GM12891 (cell line): ENCODE measurements at regions not wholly inside any gene's neighbourhood (a gene's known extent, or its start where the extent isn't known, plus 50 kb on each side); places are given as distances from the start of the nearest gene placed in this dataset.
"Not testable (repeated sequence)": the region's sequence is repeated elsewhere in the genome, so short reads cannot be mapped to it uniquely, and the experiment has no call there.

Experiments
- DNase-seq: peaks from one replicate; pipeline ENCODE4 v3.0.0; 2011; ENCODE audit warnings: low spot score; ENCODE audit not compliant: insufficient read length
- FAIRE-seq: peaks from 2 replicates; lab custom pipeline; 2011; peaks lifted over from hg19 to GRCh38; lab: Jason Lieb, UNC
- PAX5 ChIP-seq: IDR thresholded peaks from 2 replicates; pipeline ENCODE4 v1.6.1; 2011; ENCODE audit warnings: low read length, moderate library complexity, mild to moderate bottlenecking; ENCODE audit not compliant: insufficient read depth, severe bottlenecking
- POLR2A ChIP-seq: IDR thresholded peaks from 2 replicates; pipeline ENCODE4 v1.6.1; 2011; ENCODE audit warnings: low read depth, low read length, control low read depth
- POLR2AphosphoS5 ChIP-seq: IDR thresholded peaks from 2 replicates; pipeline ENCODE4 v1.6.1; 2011; ENCODE audit warnings: low read depth, low read length, control low read depth
- POU2F2 ChIP-seq: IDR thresholded peaks from 2 replicates; pipeline ENCODE4 v1.6.1; 2011; ENCODE audit warnings: low read depth, mild to moderate bottlenecking, control low read depth, low read length, moderate library complexity
- SPI1 ChIP-seq: IDR thresholded peaks from 2 replicates; pipeline ENCODE4 v1.6.1; 2011; ENCODE audit warnings: low read depth, low read length, control low read depth
- TAF1 ChIP-seq: IDR thresholded peaks from 2 replicates; pipeline ENCODE4 v1.6.1; 2011; ENCODE audit warnings: low read depth, low read length, control low read depth

DNA sequence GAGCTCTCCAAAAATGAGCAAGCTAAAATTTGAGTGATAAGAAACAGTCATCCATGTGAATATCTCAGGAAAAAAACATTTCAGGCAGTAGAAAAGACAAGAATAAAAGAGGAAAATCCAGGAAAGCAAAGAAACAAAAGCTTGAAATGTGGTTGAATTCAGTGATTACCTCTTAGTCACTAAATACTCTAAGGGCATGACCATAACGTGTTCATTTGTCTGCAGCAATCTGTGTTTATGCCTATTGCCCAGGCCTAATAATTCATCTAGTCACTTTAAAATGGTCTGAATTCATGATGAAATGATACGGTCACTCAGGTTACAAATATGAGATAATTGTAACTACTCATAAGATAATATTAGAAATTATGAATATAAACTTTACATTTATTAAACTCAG is 837.9 kb downstream of the STPG2 start:
- TF ChIP-seq POU2F2, result no peak
- no peak for TF ChIP-seq POLR2A
- no peak for TF ChIP-seq POLR2AphosphoS5
- TF ChIP-seq TAF1, result no peak
- TF ChIP-seq SPI1, result no peak
- no peak for TF ChIP-seq PAX5
- no peak for FAIRE-seq
- no peak for DNase-seq

DNA sequence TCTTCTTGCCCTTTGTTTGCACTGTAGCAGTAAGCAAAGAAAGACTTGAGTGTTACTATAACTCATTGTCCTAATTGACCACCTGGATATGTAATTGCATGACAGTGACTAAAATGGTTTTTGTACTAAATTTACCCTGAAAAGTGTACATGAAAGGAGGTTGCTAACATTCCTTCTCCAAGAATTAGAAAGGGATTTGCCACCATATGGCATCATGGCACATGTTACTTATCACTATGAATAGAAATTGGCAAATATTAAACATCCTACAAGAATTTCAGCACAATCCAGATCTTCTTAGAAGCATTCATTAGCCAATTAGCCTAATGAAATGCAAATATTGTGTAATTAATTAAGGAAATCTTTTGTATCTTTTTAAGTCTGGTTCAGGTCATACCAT is 834.2 kb downstream of the STPG2 start:
- no peak for FAIRE-seq
- TF ChIP-seq POLR2AphosphoS5 (no peak), SPI1 (no peak), PAX5 (no peak), POU2F2 (no peak), TAF1 (no peak), POLR2A (no peak)
- no peak for DNase-seq

DNA sequence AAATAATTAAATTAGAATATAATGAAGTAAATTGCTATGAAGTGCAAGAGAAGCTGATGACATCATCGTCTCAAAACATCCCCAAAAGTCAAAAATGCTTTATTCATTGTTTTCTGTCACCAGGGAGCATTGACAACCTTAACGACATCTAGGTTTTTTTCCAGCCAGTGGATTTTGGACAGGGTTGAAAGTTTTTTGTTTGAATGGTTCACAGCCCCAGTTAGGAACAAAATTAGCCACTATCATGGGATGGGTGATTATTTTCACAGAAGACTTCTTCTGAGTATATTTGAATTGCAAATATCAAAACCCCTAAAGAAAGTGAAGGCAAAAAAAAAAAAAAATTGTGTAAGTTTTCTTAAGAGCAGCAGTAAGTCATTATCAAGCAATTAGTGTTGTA is 826.1 kb downstream of the STPG2 start:
- DNase-seq, result no peak
- no peak for TF ChIP-seq POLR2A
- no peak for TF ChIP-seq SPI1
- no peak for TF ChIP-seq TAF1
- no peak for TF ChIP-seq POLR2AphosphoS5
- TF ChIP-seq PAX5, result no peak
- no peak for FAIRE-seq

DNA sequence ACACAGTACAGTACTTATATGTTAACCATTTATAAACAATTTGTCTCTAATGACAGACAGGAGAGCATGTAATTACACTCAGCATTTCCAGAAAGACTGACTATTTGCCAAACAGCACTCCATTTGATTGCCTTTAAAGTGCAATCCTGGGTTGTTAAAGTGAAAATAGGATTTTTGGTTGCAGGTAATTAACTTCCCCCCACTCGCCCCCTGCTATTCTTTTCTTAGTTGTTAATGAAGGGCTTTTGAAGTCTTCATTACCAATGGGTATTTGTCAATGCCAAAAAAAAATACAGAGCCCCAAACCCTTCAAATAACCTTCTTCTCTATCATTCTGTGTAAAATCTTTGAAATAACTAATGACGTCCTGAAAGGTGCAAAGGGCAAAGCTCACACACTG is 825.6 kb downstream of the STPG2 start:
- TF ChIP-seq POLR2A (no peak), SPI1 (no peak), POLR2AphosphoS5 (no peak), TAF1 (no peak), POU2F2 (no peak), PAX5 (no peak)
- DNase-seq (no peak), FAIRE-seq (no peak)

DNA sequence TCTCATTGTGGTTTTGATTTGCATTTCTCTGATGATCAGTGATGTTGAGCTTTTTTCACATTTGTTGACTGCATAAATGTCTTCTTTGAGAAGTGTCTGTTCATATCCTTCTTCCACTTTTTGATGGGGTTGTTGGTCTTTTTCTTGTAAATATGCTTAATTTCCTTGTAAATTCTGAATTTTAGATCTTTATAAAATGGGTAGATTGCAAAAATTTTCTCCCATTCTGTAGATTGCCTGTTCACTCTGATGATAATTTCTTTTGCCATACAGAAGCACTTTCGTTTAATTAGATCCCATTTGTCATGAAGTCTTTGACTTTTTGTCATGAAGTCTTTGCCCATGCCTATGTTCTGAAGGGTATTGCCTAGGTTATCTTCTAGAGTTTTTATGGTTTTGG is 817.5 kb downstream of the STPG2 start:
- DNase-seq, FAIRE-seq: not testable (repeated sequence)

DNA sequence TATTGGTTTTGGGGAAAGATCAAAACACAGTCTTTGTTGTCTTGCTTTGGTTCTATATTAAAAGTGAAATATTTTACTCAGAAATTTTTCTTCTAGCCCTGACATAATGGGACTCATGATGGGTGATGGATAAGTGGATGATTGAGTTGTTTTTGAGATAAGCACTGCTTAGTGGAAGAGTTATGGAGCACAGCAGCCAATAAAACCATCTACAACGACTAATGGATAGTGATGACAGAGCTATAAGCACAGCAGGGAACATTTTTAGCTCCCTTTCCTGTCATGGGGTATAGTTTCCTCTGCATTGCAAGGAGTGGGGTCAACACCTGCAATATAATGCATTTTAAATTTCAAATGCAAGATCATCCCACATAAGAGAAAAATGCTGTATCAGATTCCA is 812.4 kb downstream of the STPG2 start:
- FAIRE-seq, result no peak
- DNase-seq, result no peak
- TF ChIP-seq SPI1 (no peak), POLR2A (no peak), PAX5 (no peak), POU2F2 (no peak), TAF1 (no peak), POLR2AphosphoS5 (no peak)

DNA sequence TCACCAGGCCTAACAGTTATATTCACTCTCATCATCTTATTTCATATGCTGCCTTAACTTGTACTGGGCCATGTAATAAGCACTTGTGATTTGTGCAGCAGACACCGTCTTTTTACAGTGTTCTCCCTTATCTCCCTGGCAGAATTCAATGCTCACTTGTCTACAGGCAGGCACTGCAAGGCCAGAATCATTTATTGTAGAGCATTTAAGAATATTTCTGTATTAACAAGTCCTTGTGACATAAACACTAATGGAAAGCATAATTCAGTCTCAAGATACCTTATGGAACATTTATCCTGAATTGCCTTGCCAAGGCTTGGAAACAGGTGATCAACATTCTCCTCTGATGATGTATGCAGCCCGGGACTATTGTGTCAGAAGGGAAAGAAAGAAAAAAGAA is 808.9 kb downstream of the STPG2 start:
- no peak for FAIRE-seq
- DNase-seq, result no peak
- no peak for TF ChIP-seq TAF1

DNA sequence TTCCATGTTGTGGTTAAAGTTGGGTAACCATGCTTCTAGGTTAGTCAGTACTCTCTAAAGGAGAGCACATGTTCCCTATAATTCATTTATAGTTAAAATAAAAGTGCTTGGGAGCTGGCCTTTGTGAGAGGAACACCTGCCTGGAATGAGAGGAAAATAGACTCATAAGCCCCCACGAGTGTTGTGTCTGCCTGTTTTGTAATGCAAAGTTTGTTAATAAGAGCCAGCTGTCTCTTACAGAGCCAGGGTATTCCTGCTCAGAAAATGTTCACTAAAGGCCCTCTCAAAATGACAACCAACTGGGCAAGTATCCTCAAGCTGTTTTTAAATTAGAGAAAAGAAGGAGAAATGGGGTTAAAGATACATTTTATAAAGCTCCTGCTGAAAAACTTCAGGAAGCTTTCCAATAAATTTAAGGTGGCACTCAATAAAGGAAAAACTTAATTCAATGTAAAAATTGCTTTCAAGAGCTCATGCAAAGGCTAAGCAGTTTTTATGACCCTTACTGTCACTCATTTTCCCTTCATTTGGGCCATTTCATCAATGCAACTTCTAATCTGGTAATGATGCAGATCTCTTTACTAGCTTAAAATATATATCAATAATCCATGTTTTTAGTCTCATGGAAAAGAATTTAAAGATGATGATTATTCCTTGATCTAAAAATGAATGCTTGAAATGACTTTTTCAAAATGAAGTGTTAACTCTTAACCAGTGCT is 793.6 kb downstream of the STPG2 start:
- TF ChIP-seq SPI1 (no peak), POU2F2 (no peak), PAX5 (no peak), POLR2AphosphoS5 (no peak), TAF1 (no peak), POLR2A (no peak)
- no peak for FAIRE-seq
- no peak for DNase-seq

DNA sequence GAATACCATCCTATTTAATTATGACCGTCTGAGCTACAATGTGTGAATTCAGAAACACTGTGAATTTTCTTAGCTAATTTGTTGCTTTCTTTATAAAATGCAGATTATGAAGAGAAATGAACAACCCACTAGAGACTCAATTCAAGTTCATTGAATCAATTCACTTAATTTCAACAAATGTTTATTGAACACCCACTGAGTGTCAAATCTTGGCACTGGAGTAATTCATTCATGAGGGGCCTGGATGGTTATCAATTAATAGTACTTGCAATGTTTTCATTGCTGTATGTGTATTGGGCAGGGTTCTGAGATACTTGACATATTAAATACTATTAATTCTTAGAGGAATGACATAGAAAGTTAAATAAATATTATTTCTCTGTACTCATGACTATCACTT is 789.4 kb downstream of the STPG2 start:
- FAIRE-seq (no peak), DNase-seq (no peak)
- no peak for TF ChIP-seq POLR2A

DNA sequence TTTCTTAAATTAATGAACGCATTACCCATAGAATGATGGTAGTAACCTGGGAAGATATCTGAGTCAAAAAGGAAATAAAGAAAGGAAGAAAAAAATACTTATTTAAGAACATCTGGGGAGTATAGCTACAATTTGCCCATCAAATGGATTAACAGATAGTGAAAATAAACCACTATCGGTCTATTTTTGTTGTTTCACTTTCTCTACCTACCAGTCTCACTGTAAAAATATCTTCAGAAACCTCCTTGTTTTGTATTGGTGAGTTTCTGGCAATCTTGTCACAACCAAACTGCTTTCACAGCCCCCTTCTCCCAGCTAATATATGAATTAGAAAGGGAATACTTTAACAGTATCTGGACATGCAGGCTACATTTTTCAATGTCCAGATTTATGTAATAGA is 783.5 kb downstream of the STPG2 start:
- FAIRE-seq (no peak), DNase-seq (no peak)
- no peak for TF ChIP-seq TAF1
- TF ChIP-seq POLR2A, result no peak
- no peak for TF ChIP-seq PAX5
- no peak for TF ChIP-seq POU2F2
- no peak for TF ChIP-seq SPI1
- TF ChIP-seq POLR2AphosphoS5, result no peak

DNA sequence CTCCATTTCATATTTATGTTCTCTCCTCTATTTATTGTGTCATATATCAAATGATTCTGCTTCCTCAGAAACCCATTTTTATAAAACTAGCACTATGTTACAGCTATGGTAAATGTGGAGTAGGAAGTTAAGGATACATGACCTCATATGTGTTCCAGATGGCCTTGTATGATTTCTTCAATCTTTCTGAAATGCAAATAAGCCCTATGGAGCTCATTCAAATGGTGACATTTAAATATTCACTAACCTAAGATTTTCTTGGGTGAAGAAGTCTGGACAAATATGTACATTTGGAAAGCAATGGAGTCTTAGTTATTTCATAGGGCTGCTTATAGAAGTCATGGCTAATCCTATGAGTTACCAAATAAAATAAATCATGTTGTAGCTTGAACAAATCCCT is 782.5 kb downstream of the STPG2 start:
- DNase-seq, result no peak
- no peak for FAIRE-seq
- TF ChIP-seq POLR2A, result no peak
- TF ChIP-seq POU2F2, result no peak
- TF ChIP-seq TAF1, result no peak
- no peak for TF ChIP-seq POLR2AphosphoS5
- no peak for TF ChIP-seq SPI1
- no peak for TF ChIP-seq PAX5
